ENCODE measurements at regions not wholly inside any gene's neighbourhood (a gene's known extent, or its start where the extent isn't known, plus 50 kb on each side); places are given as distances from the start of the nearest gene placed in this dataset.

GRCh38 chr5:72752909-72753308, 63.6 kb upstream of the TNPO1 start:
- no peak for TF ChIP-seq POLR2A (IDR thresholded peaks at IDR 0.05; ENCODE audit: low read length)
- TF ChIP-seq GATA1 (IDR thresholded peaks at IDR 0.05; ENCODE audit: low read depth, low read length), result no peak
